PC-3 (cell line): ENCODE measurements at regions not wholly inside any gene's neighbourhood (a gene's known extent, or its start where the extent isn't known, plus 50 kb on each side); places are given as distances from the start of the nearest gene placed in this dataset.
A peak's percentile ranks its signal among the peaks of the same experiment; 100 is the strongest.

Experiments
- ATAC-seq: fragments of 200-7000 bp; cut with Tn5 transposase; 2 replicates; pipeline ENCODE4 v1.9.1; 2020; ENCODE audit warnings: mild to moderate bottlenecking, moderate library complexity
- BruUV-seq: library from RNA; stranded (reverse); fragments of 400-500 nt; replicated peaks from 2 replicates; lab custom pipeline; 2021; lab: Mats Ljungman, UMichigan
- CTCF ChIA-PET: fragments of 300-600 bp; sonication (Branson Sonifier 250); formaldehyde crosslinking; loops from one replicate; lab custom pipeline; 2022; ENCODE audit warnings: antibody characterized with exemption; lab: Charles Lee
- POLR2A ChIA-PET: fragments of 300-600 bp; sonication (Branson Sonifier 250); formaldehyde crosslinking; loops from one replicate; lab custom pipeline; 2022; ENCODE audit warnings: antibody characterized with exemption; ENCODE audit not compliant: unreplicated experiment; lab: Charles Lee
- DNase-seq: peaks from one replicate; pipeline ENCODE4 v3.0.0-alpha.2; 2015
- H2AFZ ChIP-seq: fragments of 300-600 bp; sonication (generic); 2 replicates; pipeline ENCODE4 v1.6.0; 2016; ENCODE audit warnings: antibody characterized with exemption, low read length
- H3F3A ChIP-seq: fragments of 300-600 bp; sonication (generic); one replicate; pipeline ENCODE4 v1.6.0; 2017; ENCODE audit warnings: antibody characterized with exemption, low read length, control low read depth, mild to moderate bottlenecking; ENCODE audit not compliant: unreplicated experiment
- H3K27ac ChIP-seq: fragments of 300-600 bp; sonication (generic); 2 replicates; pipeline ENCODE4 v1.5.1; 2016; ENCODE audit warnings: mild to moderate bottlenecking, low read length
- H3K27me3 ChIP-seq: fragments of 300-600 bp; sonication (generic); 2 replicates; pipeline ENCODE4 v1.6.1; 2016; ENCODE audit warnings: low read length, mixed read lengths
- H3K36me3 ChIP-seq: fragments of 300-600 bp; sonication (generic); 2 replicates; pipeline ENCODE4 v1.6.1; 2016; ENCODE audit warnings: low read depth, mixed run types, low read length, mixed read lengths
- H3K4me1 ChIP-seq: fragments of 300-600 bp; sonication (generic); 2 replicates; pipeline ENCODE4 v1.5.1; 2016; ENCODE audit warnings: low read length; ENCODE audit not compliant: insufficient read depth
- H3K4me2 ChIP-seq: fragments of 300-600 bp; sonication (generic); 2 replicates; pipeline ENCODE4 v1.6.0; 2016; ENCODE audit warnings: low read length
- H3K4me3 ChIP-seq: fragments of 300-600 bp; sonication (generic); 2 replicates; pipeline ENCODE4 v1.5.1; 2016; ENCODE audit warnings: mild to moderate bottlenecking, low read length, mixed read lengths
- H3K79me2 ChIP-seq: fragments of 300-600 bp; sonication (generic); 2 replicates; pipeline ENCODE4 v1.6.1; 2017; ENCODE audit warnings: low read length, mixed read lengths
- H3K9ac ChIP-seq: fragments of 300-600 bp; sonication (generic); 2 replicates; pipeline ENCODE4 v1.6.0; 2016; ENCODE audit warnings: mild to moderate bottlenecking, low read length
- H3K9me2 ChIP-seq: fragments of 300-600 bp; sonication (generic); replicated peaks from 2 replicates; pipeline ENCODE4 v1.6.1; 2016; ENCODE audit warnings: mixed run types, low read length, mixed read lengths
- H3K9me3 ChIP-seq: fragments of 300-600 bp; sonication (generic); 2 replicates; pipeline ENCODE4 v1.6.1; 2016; ENCODE audit warnings: low read length, mixed read lengths
- H4K20me1 ChIP-seq: fragments of 300-600 bp; sonication (generic); 2 replicates; pipeline ENCODE4 v1.6.1; 2016; ENCODE audit warnings: low read length, mixed read lengths
- CTCF ChIP-seq: fragments of 300-600 bp; sonication (generic); conservative IDR thresholded peaks from 2 replicates; pipeline ENCODE4 v1.5.1; 2017; ENCODE audit warnings: antibody characterized with exemption, low read depth, mild to moderate bottlenecking, low read length
- EZH2 ChIP-seq: fragments of 300-600 bp; sonication (generic); IDR thresholded peaks from one replicate; pipeline ENCODE4 v1.6.1; 2017; ENCODE audit warnings: antibody characterized with exemption, mild to moderate bottlenecking, low read length; ENCODE audit not compliant: unreplicated experiment
- EZH2phosphoT487 ChIP-seq: fragments of 300-600 bp; sonication (generic); IDR thresholded peaks from 2 replicates; pipeline ENCODE4 v1.6.1; 2018; ENCODE audit warnings: mild to moderate bottlenecking, antibody characterized with exemption, low read length, borderline replicate concordance
- intact Hi-C: fragments of 100-400 bp; cut with micrococcal nuclease; formaldehyde crosslinking; loops from 2 replicates; pipeline ENCODE4 v1.9.0; 2023

DNA sequence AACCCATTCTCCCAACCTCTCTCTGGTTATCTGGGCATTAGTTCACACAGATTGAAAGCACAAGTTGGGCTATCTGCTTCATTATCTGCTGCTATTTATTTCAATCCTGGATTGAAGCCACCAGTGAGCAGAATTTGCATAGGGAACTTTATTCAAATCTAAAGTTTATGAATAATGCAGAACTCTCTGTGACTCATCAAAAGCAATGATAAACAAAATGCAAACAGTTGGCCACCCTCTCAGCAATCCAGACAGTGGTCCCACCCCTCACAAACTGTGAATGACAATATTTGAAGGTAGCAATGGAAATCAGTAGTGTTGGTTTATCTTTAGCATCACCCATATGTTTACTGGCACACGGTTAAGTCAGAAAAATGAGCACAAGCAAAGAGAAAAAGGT, 106.8 kb upstream of the TMEM178A start:
- intact Hi-C loops: no loop called here
- DNase-seq (no peak), ATAC-seq (no peak)
- H3K4me1 ChIP-seq: no peaks in the 10 kb centered on the region
- H2AFZ ChIP-seq: no peak overlapping the region
- H3K9ac ChIP-seq: no peak overlapping the region
- no peaks in the 10 kb centered on the region for H3F3A ChIP-seq
- no peaks in the 10 kb centered on the region for H4K20me1 ChIP-seq
- BruUV-seq: no TSS peak
- no peak overlapping the region for H3K4me3 ChIP-seq
- peaks cover 16% of the 10 kb centered on the region for H3K9me3 ChIP-seq
- H3K79me2 ChIP-seq: no peaks in the 10 kb centered on the region
- no peaks in the 10 kb centered on the region for H3K27me3 ChIP-seq
- H3K9me2 ChIP-seq: no peaks in the 10 kb centered on the region
- peaks cover 7% of the 10 kb centered on the region; the same call in 1 of the 2 replicates for H3K36me3 ChIP-seq
- TF ChIP-seq EZH2phosphoT487 (no peak), EZH2 (no peak), CTCF (no peak)
- no peak overlapping the region for H3K4me2 ChIP-seq
- CTCF ChIA-PET: no interaction called here
- POLR2A ChIA-PET: no interaction called here
- H3K27ac ChIP-seq: no peak overlapping the region

GRCh38 chr2:39563572-39563971, 102.1 kb upstream of the TMEM178A start:
- intact Hi-C loops: no loop called here
- TF ChIP-seq EZH2phosphoT487 (no peak), EZH2 (no peak), CTCF (no peak)
- no peak for ATAC-seq
- ChIA-PET CTCF (no interaction called here), POLR2A (no interaction called here)
- Histone ChIP-seq H3F3A (no peaks in the 10 kb centered on the region), H3K4me3 (no peak overlapping the region), H4K20me1 (no peaks in the 10 kb centered on the region), H2AFZ (no peak overlapping the region), H3K36me3 (peaks cover 7% of the 10 kb centered on the region; the same call in 1 of the 2 replicates), H3K4me1 (peaks cover 20% of the 10 kb centered on the region), H3K27me3 (no peaks in the 10 kb centered on the region), H3K4me2 (no peak overlapping the region), H3K79me2 (no peaks in the 10 kb centered on the region), H3K27ac (no peak overlapping the region), H3K9me3 (peaks cover 20% of the 10 kb centered on the region), H3K9me2 (no peaks in the 10 kb centered on the region), H3K9ac (no peak overlapping the region)
- BruUV-seq: no TSS peak
- DNase-seq: no peak

DNA sequence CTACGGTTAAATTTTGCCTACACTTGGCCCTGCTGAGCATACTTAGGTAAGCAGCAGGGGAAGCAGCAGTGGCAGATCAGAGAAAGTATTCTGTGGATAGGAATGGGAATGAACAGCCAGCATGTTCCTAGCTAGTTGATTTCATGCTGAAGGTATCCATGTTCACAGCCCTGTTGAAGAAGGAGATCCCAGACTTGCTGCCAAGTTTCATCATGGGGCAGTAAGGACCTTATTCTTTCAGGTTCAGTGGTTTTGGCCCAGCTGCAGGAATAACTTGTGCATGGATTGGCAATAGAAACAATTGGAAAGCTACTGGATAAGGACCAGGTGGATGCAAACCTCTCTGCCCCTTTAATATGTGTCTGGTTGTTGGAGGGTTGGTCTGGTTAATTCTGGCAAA, 98.2 kb upstream of the TMEM178A start:
- ChIA-PET CTCF (no interaction called here), POLR2A (interaction anchor here (0.7 kb wide), 1 partner anchor 326 kb away, joined by 7 read pairs; no protein-coding TSS in a partner anchor)
- intact Hi-C loops: no loop called here
- H3K9me3 ChIP-seq: peaks cover 15% of the 10 kb centered on the region
- peaks cover 5% of the 10 kb centered on the region; the same call in 1 of the 2 replicates for H3K36me3 ChIP-seq
- H2AFZ ChIP-seq: 0 out of 2 replicates have a peak overlapping the region, but pooled peaks have one; percentile 33
- BruUV-seq: no TSS peak
- peak overlapping the region; percentile 68 for H3K27ac ChIP-seq
- H3K4me3 ChIP-seq: peak overlapping the region; percentile 35; the same call in 1 of the 2 replicates
- no peaks in the 10 kb centered on the region for H3K79me2 ChIP-seq
- TF ChIP-seq CTCF (no peak), EZH2 (no peak), EZH2phosphoT487 (no peak)
- peaks cover 3% of the 10 kb centered on the region for H3F3A ChIP-seq
- peak overlapping the region; percentile 75 for H3K4me2 ChIP-seq
- no peaks in the 10 kb centered on the region for H3K27me3 ChIP-seq
- no peaks in the 10 kb centered on the region for H4K20me1 ChIP-seq
- DNase-seq (peak; percentile 14), ATAC-seq (no peak)
- peaks cover 41% of the 10 kb centered on the region for H3K4me1 ChIP-seq
- H3K9me2 ChIP-seq: no peaks in the 10 kb centered on the region
- H3K9ac ChIP-seq: no peak overlapping the region
